ENCODE measurements at regions not wholly inside any gene's neighbourhood (a gene's known extent, or its start where the extent isn't known, plus 50 kb on each side); places are given as distances from the start of the nearest gene placed in this dataset.
"Not testable (repeated sequence)": the region's sequence is repeated elsewhere in the genome, so short reads cannot be mapped to it uniquely, and the experiment has no call there.

GRCh38 chr5:85388770-85389169, 1004.1 kb upstream of the EDIL3 start:
- ATAC-seq, result no peak
- WGBS, 2 donors (ENCODE audit: low coverage in 1 of 2), result 57 to 59% methylated on average over 3 of the region's 3 CpGs
- Histone ChIP-seq H3K36me3 (no peaks in the 10 kb centered on the region), H3K4me3 (no peak overlapping the region), H3K27me3 (no peaks in the 10 kb centered on the region), H3K9me3 (peaks cover 0 to 6% (median 0%) of the 10 kb centered on the region in 3 donors), H3K27ac (no peak overlapping the region), H3K4me1 (no peaks in the 10 kb centered on the region)
- TF ChIP-seq POLR2A (IDR thresholded peaks at IDR 0.05), result no peak
- TF ChIP-seq EP300 (IDR thresholded peaks at IDR 0.05), result no peak
- no peak for TF ChIP-seq POLR2AphosphoS5 (IDR thresholded peaks at IDR 0.05)
- TF ChIP-seq, protein P1, sequence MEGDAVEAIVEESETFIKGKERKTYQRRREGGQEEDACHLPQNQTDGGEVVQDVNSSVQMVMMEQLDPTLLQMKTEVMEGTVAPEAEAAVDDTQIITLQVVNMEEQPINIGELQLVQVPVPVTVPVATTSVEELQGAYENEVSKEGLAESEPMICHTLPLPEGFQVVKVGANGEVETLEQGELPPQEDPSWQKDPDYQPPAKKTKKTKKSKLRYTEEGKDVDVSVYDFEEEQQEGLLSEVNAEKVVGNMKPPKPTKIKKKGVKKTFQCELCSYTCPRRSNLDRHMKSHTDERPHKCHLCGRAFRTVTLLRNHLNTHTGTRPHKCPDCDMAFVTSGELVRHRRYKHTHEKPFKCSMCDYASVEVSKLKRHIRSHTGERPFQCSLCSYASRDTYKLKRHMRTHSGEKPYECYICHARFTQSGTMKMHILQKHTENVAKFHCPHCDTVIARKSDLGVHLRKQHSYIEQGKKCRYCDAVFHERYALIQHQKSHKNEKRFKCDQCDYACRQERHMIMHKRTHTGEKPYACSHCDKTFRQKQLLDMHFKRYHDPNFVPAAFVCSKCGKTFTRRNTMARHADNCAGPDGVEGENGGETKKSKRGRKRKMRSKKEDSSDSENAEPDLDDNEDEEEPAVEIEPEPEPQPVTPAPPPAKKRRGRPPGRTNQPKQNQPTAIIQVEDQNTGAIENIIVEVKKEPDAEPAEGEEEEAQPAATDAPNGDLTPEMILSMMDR (IDR thresholded peaks at IDR 0.05), result no peak

DNA sequence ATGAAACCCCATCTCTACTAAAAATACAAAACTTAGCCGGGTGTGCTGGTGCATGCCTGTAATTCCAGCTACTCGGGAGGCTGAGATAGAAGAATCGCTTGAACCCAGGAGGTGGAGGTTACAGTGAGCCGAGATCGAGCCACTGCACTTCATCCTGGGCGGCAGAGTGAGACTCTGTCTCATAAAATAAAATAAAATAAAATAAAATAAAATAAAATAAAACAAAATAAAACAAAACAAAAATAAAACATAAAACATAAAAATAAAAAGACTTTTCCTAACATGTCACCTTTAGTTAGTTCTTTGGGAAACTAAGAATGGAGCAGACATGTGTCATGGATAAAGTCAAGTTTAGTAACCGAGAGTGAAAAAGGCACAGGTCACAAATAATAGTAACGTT, 1007.6 kb upstream of the EDIL3 start:
- not testable (repeated sequence) for H3K4me3 ChIP-seq, H3K9me3 ChIP-seq, H3K4me1 ChIP-seq, H3K27me3 ChIP-seq, H3K27ac ChIP-seq, H3K36me3 ChIP-seq, ATAC-seq
- WGBS, 2 donors (ENCODE audit: low coverage in 1 of 2), result 76 to 87% methylated on average over 5 to 8 of the region's 8 CpGs

- no peak overlapping the region for H3K4me3 ChIP-seq
- no peak for ATAC-seq
- 55 to 69% methylated on average over 1 of the region's 1 CpG for WGBS, 2 donors (ENCODE audit: low coverage in 1 of 2)
- no peak overlapping the region for H3K27ac ChIP-seq
- peaks cover 0 to 5% (median 0%) of the 10 kb centered on the region in 3 donors for H3K9me3 ChIP-seq
- no peaks in the 10 kb centered on the region for H3K36me3 ChIP-seq
- TF ChIP-seq POLR2A (IDR thresholded peaks at IDR 0.05) (no peak), POLR2AphosphoS5 (IDR thresholded peaks at IDR 0.05) (no peak), EP300 (IDR thresholded peaks at IDR 0.05) (no peak)
- TF ChIP-seq, protein P1 (IDR thresholded peaks at IDR 0.05), result no peak
- no peaks in the 10 kb centered on the region for H3K27me3 ChIP-seq
- no peaks in the 10 kb centered on the region for H3K4me1 ChIP-seq
Measured at GRCh38 chr5:85395526-85395925, 1010.8 kb upstream of the EDIL3 start.

GRCh38 chr5:85397451-85397850, 1012.8 kb upstream of the EDIL3 start:
- TF ChIP-seq POLR2AphosphoS5 (IDR thresholded peaks at IDR 0.05), result no peak
- no peak for TF ChIP-seq EP300 (IDR thresholded peaks at IDR 0.05)
- TF ChIP-seq POLR2A (IDR thresholded peaks at IDR 0.05), result no peak
- TF ChIP-seq, protein P1 (IDR thresholded peaks at IDR 0.05), result no peak
- 71 to 100% methylated on average over 1 to 2 of the region's 2 CpGs for WGBS, 2 donors (ENCODE audit: low coverage in 1 of 2)
- Histone ChIP-seq H3K4me1 (no peaks in the 10 kb centered on the region), H3K4me3 (no peak overlapping the region), H3K36me3 (no peaks in the 10 kb centered on the region), H3K27ac (no peak overlapping the region), H3K27me3 (no peaks in the 10 kb centered on the region), H3K9me3 (peaks cover 0 to 5% (median 0%) of the 10 kb centered on the region in 3 donors)
- ATAC-seq, result no peak

DNA sequence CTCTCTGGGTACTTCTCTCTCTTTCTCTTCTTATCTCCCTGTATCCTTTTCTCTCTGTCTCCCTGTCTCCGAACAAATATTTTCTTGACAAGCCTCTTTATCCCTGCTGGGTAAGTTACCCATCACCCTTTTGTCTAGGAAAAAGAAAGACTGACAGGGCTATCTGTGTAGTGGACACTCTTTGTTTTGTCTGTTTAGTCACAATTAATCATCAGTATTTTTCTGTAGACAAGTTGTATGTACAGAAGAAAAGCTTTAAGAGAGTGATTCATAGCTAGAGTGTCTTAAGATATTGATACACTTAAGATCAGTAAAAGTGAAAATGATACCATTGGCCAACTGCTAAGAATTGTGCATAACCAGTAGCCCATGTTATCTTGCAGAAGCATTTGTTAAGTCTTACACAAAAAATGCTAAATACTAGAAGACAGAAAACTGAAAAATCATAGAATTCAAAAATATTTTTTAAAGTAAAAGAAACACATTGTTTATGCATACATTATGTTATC, 1043.8 kb upstream of the EDIL3 start:
- Histone ChIP-seq H3K4me1 (no peaks in the 10 kb centered on the region), H3K9me3 (peaks cover 0 to 10% (median 0%) of the 10 kb centered on the region in 3 donors), H3K36me3 (no peaks in the 10 kb centered on the region), H3K4me3 (no peak overlapping the region), H3K27me3 (no peaks in the 10 kb centered on the region), H3K27ac (no peak overlapping the region)
- TF ChIP-seq POLR2AphosphoS5 (IDR thresholded peaks at IDR 0.05) (no peak), POLR2A (IDR thresholded peaks at IDR 0.05) (no peak), EP300 (IDR thresholded peaks at IDR 0.05) (no peak)
- TF ChIP-seq, protein P1 (IDR thresholded peaks at IDR 0.05), result no peak
- 33 to 54% methylated on average over 1 of the region's 1 CpG for WGBS, 2 donors (ENCODE audit: low coverage in 1 of 2)
- ATAC-seq, result no peak

DNA sequence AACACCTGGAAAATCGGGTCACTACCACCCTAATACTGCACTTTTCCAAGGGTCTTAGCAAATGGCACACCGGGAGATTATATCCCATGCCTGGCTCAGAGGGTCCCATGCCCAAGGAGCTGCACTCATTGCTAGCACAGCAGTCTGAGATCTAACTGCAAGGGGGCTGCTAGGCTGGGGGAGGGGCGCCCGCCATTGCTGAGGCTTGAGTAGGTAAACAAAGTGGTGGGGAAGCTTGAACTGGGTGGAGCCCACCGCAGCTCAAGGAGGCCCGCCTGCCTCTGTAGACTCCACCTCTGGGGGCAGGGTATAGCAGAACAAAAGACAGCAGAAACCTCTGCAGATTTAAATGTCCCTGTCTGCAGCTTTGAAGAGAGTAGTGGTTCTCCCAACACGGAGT, 1047.0 kb upstream of the EDIL3 start:
- not testable (repeated sequence) for H3K4me3 ChIP-seq, H3K4me1 ChIP-seq, H3K36me3 ChIP-seq, ATAC-seq, H3K27me3 ChIP-seq, H3K27ac ChIP-seq
- WGBS, 2 donors (ENCODE audit: low coverage in 1 of 2), result 62% methylated on average over 3 of the region's 7 CpGs; no CpG with 5 or more reads in 1 of the 2 donors
- H3K9me3 ChIP-seq, result peaks cover 0 to 15% (median 0%) of the 10 kb centered on the region in 3 donors

Data from gastroesophageal sphincter (tissue), 4 donors.